Activated CD4-positive, alpha-beta T cell treated with anti-CD3 and anti-CD28 coated beads, Interleukin-2, amount 50 U/mL, for 24 hours (primary cell): ENCODE measurements at regions not wholly inside any gene's neighbourhood (a gene's known extent, or its start where the extent isn't known, plus 50 kb on each side); places are given as distances from the start of the nearest gene placed in this dataset.

Experiments used
- DNase-seq, 2 donors: peaks; one replicate each; pipeline ENCODE4 v3.0.0-alpha.2; 2020; ENCODE audit warnings: low read depth in 1 of 2, low spot score in 1 of 2

- DNase-seq, result no peak
Measured at GRCh38 chr17:36727577-36727976, 126.2 kb downstream of the MRM1 start.

- DNase-seq, result peak in 1 of 2 donors; percentile 45
Measured at GRCh38 chr17:36728030-36728991, 126.9 kb downstream of the MRM1 start.

GRCh38 chr17:36730095-36730808 lies 128.9 kb downstream of the MRM1 start:
- no peak for DNase-seq

GRCh38 chr17:36730857-36731490 lies 129.6 kb downstream of the MRM1 start:
- DNase-seq, result no peak

GRCh38 chr17:36731811-36732210 lies 130.4 kb downstream of the MRM1 start:
- no peak for DNase-seq

- no peak for DNase-seq
Measured at GRCh38 chr17:36732351-36732750, 131.0 kb downstream of the MRM1 start.

GRCh38 chr17:36736201-36737156 lies 135.1 kb downstream of the MRM1 start:
- no peak for DNase-seq

GRCh38 chr17:36739208-36739607 lies 137.8 kb downstream of the MRM1 start:
- DNase-seq, result no peak

GRCh38 chr17:36740157-36740556 lies 138.8 kb downstream of the MRM1 start:
- no peak for DNase-seq

- DNase-seq, result no peak
Measured at GRCh38 chr17:36741019-36741902, 139.9 kb downstream of the MRM1 start.

- no peak for DNase-seq
Measured at GRCh38 chr17:36742267-36743000, 141.1 kb downstream of the MRM1 start.

GRCh38 chr17:36743130-36743529 lies 141.7 kb downstream of the MRM1 start:
- no peak for DNase-seq

GRCh38 chr17:36746381-36747053 lies 145.1 kb downstream of the MRM1 start:
- DNase-seq, result no peak

GRCh38 chr17:36747861-36748260 lies 146.5 kb downstream of the MRM1 start:
- DNase-seq, result no peak

GRCh38 chr17:36748272-36748671 lies 146.9 kb downstream of the MRM1 start:
- DNase-seq, result no peak

GRCh38 chr17:36749493-36749892 lies 148.1 kb downstream of the MRM1 start:
- no peak for DNase-seq

- DNase-seq, result no peak
Measured at GRCh38 chr17:36750316-36750885, 149.0 kb downstream of the MRM1 start.
